Retinal pigment epithelial cell (primary cell): ENCODE measurements at regions not wholly inside any gene's neighbourhood (a gene's known extent, or its start where the extent isn't known, plus 50 kb on each side); places are given as distances from the start of the nearest gene placed in this dataset.

Source experiments
- DNase-seq: peaks from one replicate; pipeline ENCODE4 v3.0.0-alpha.2; 2010; ENCODE audit warnings: low read depth
- H3K4me3 ChIP-seq: 2 replicates; pipeline ENCODE4 v1.5.1; 2011; ENCODE audit warnings: mild to moderate bottlenecking, low read length, control low read depth, moderate library complexity
- TF ChIP-seq, protein P1 (sequence below): conservative IDR thresholded peaks from 2 replicates; pipeline ENCODE4 v1.5.1; 2011; ENCODE audit warnings: low read depth, low read length, control low read depth, inconsistent platforms

DNA sequence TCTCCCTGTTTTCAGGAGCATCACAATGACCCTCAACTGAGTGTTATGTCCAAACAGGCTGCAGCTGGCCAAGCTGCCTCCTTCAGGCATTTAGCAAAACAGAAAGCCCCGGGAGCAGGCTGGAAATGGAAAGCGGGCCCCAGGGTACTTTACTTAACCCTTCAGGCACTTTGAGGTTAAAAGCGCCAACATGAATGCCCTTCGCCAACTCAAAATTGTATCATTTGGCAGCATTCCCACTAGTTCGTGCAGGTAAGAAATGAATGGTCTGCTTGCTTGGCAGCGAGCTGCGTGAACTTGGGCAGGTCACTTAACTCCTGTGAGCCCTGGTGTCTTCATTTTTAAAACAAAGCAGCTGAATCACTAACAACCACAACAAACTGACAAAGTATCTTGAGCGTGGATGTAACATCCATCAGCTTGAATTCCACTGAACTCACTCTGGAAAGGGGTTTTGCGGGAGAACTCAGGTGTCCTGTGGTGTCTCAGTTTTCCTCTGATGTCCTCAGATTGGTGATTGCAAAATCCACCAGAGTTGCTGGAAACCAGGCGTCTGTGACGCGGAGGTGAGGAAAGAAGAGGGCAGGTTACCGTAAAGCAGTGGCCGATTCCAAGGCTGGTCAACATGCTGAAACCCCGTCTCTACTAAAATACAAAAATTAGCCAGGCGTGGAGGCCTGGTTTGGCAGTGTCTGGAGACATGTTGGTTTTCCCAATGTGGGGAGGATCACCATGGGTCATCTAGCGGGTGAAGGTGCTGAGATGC lies 118.8 kb upstream of the ZNF217 start:
- TF ChIP-seq, protein P1, sequence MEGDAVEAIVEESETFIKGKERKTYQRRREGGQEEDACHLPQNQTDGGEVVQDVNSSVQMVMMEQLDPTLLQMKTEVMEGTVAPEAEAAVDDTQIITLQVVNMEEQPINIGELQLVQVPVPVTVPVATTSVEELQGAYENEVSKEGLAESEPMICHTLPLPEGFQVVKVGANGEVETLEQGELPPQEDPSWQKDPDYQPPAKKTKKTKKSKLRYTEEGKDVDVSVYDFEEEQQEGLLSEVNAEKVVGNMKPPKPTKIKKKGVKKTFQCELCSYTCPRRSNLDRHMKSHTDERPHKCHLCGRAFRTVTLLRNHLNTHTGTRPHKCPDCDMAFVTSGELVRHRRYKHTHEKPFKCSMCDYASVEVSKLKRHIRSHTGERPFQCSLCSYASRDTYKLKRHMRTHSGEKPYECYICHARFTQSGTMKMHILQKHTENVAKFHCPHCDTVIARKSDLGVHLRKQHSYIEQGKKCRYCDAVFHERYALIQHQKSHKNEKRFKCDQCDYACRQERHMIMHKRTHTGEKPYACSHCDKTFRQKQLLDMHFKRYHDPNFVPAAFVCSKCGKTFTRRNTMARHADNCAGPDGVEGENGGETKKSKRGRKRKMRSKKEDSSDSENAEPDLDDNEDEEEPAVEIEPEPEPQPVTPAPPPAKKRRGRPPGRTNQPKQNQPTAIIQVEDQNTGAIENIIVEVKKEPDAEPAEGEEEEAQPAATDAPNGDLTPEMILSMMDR, result no peak
- no peak overlapping the region for H3K4me3 ChIP-seq
- no peak for DNase-seq

- H3K4me3 ChIP-seq, result no peak overlapping the region
- TF ChIP-seq, protein P1, result no peak
- no peak for DNase-seq
These were observed 117.9 kb upstream of the ZNF217 start for GRCh38 chr20:53711333-53712211.

GRCh38 chr20:53708129-53708968 lies 114.7 kb upstream of the ZNF217 start:
- TF ChIP-seq, protein P1, result no peak
- DNase-seq, result peak; percentile 57
- H3K4me3 ChIP-seq, result no peak overlapping the region

- H3K4me3 ChIP-seq, result no peak overlapping the region
- no peak for DNase-seq
- TF ChIP-seq, protein P1, result no peak
These were observed 113.9 kb upstream of the ZNF217 start for GRCh38 chr20:53707371-53708055.

DNA sequence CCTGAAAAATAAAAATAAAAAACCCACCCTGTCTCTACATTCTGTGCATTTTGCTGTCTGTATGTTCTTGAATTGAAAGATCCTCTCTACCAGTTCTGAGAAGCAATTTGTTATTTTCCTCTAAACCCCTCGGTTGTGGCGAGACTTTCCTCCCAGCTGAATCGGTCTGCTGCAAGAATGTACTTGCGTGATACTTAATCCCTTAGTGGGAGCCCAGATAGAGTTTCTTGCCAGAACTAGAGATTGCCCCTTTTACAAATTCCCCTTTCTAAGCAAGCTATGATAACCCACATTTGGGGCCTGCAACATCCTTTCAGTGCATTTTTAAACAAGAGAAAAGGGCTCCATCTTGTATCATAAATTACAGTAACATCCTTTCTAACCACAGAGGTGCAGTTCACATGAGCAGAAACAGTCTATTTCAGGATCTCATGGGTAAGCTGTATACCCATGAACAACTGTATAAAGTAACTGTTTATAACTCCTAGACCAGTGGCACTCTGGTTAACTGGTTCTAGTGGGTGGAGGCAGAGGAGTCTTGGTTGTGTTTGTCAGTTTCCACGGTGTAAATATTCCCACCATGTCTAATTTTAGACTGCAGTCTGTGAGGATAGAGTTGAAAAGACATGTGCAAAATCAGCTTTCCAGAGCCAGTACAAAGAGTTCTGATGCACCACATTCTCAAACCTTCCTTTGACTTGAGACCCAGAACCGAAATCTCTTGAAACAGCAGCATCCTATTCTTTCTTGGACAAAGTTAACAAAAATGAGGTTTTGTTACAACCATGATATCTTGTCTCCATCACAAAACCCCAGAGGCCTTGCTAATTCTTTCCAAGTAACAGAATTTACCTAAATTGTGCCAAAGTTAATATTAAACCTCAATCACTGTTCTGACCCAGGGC lies 113.1 kb upstream of the ZNF217 start:
- TF ChIP-seq, protein P1, result no peak
- DNase-seq, result peak; percentile 70
- H3K4me3 ChIP-seq, result no peak overlapping the region
